LHCN-M2 (cell line): ENCODE measurements at regions not wholly inside any gene's neighbourhood (a gene's known extent, or its start where the extent isn't known, plus 50 kb on each side); places are given as distances from the start of the nearest gene placed in this dataset.
A peak's percentile ranks its signal among the peaks of the same experiment; 100 is the strongest.
"Not testable (repeated sequence)": the region's sequence is repeated elsewhere in the genome, so short reads cannot be mapped to it uniquely, and the experiment has no call there.

Experiments used
- DNase-seq: peaks from one replicate; pipeline ENCODE4 v3.0.0-alpha.2; 2012; ENCODE audit warnings: low read depth

GRCh38 chr6:51218181-51218580 is 399.5 kb downstream of the TFAP2B start:
- DNase-seq, result no peak

- DNase-seq, result not testable (repeated sequence)
Observed at GRCh38 chr6:51224580-51225240, 406.0 kb downstream of the TFAP2B start.

- DNase-seq, result no peak
Observed at GRCh38 chr6:51241376-51241775, 422.7 kb downstream of the TFAP2B start.

GRCh38 chr6:51249798-51250197 is 431.1 kb downstream of the TFAP2B start:
- DNase-seq, result no peak

- no peak for DNase-seq
Observed at GRCh38 chr6:51250317-51250716, 431.6 kb downstream of the TFAP2B start.

- no peak for DNase-seq
Observed at GRCh38 chr6:51257938-51258337, 439.3 kb downstream of the TFAP2B start.

GRCh38 chr6:51260003-51260402 is 441.3 kb downstream of the TFAP2B start:
- no peak for DNase-seq

- DNase-seq, result no peak
Observed at GRCh38 chr6:51261691-51262090, 443.0 kb downstream of the TFAP2B start.

- DNase-seq, result no peak
Observed at GRCh38 chr6:51265426-51265825, 446.8 kb downstream of the TFAP2B start.

GRCh38 chr6:51266604-51267003 is 447.9 kb downstream of the TFAP2B start:
- no peak for DNase-seq

- DNase-seq, result no peak
Observed at GRCh38 chr6:51268666-51269065, 450.0 kb downstream of the TFAP2B start.

- no peak for DNase-seq
Observed at GRCh38 chr6:51269876-51270275, 451.2 kb downstream of the TFAP2B start.

- no peak for DNase-seq
Observed at GRCh38 chr6:51271615-51272014, 452.9 kb downstream of the TFAP2B start.

- DNase-seq, result no peak
Observed at GRCh38 chr6:51273228-51273961, 454.7 kb downstream of the TFAP2B start.

GRCh38 chr6:51277474-51277873 is 458.8 kb downstream of the TFAP2B start:
- DNase-seq, result no peak

GRCh38 chr6:51282026-51282425 is 463.4 kb downstream of the TFAP2B start:
- no peak for DNase-seq

GRCh38 chr6:51283723-51284355 is 465.2 kb downstream of the TFAP2B start:
- no peak for DNase-seq

- DNase-seq, result no peak
Observed at GRCh38 chr6:51285876-51286275, 467.2 kb downstream of the TFAP2B start.

GRCh38 chr6:51289041-51289440 is 470.4 kb downstream of the TFAP2B start:
- no peak for DNase-seq

GRCh38 chr6:51292659-51293058 is 474.0 kb downstream of the TFAP2B start:
- DNase-seq, result peak; percentile 0

- DNase-seq, result no peak
Observed at GRCh38 chr6:51299621-51300380, 481.1 kb downstream of the TFAP2B start.

- no peak for DNase-seq
Observed at GRCh38 chr6:51300510-51300909, 481.8 kb downstream of the TFAP2B start.
